Caco-2 (cell line): ENCODE measurements at regions not wholly inside any gene's neighbourhood (a gene's known extent, or its start where the extent isn't known, plus 50 kb on each side); places are given as distances from the start of the nearest gene placed in this dataset.
A peak's percentile ranks its signal among the peaks of the same experiment; 100 is the strongest.

Experiments
- BruUV-seq: library from RNA; stranded (reverse); fragments of 400-500 nt; replicated peaks from 2 replicates; lab custom pipeline; 2021; lab: Mats Ljungman, UMichigan
- CTCF ChIA-PET: fragments of 300-600 bp; sonication (Branson Sonifier 250); formaldehyde crosslinking; loops from one replicate; lab custom pipeline; 2022; ENCODE audit warnings: antibody characterized with exemption; lab: Charles Lee
- POLR2A ChIA-PET: fragments of 300-600 bp; sonication (Branson Sonifier 250); formaldehyde crosslinking; loops from one replicate; lab custom pipeline; 2022; ENCODE audit warnings: antibody characterized with exemption; lab: Charles Lee
- DNase-seq, 2 experiments: peaks; one replicate each; pipeline versions ENCODE4 v3.0.0 to v3.0.0-alpha.2; 2020 to 2022
- H3K27me3 ChIP-seq: replicated peaks from 2 replicates; pipeline ENCODE4 v1.6.0; 2011; ENCODE audit warnings: low read length; ENCODE audit not compliant: control insufficient read depth, insufficient read depth
- H3K36me3 ChIP-seq: 2 replicates; pipeline ENCODE4 v1.5.1; 2011; ENCODE audit warnings: low read length; ENCODE audit not compliant: control insufficient read depth, insufficient read depth
- H3K4me1 ChIP-seq: fragments of 250-450 bp; sonication (Bioruptor Pico); 2 replicates; pipeline ENCODE4 v1.5.1; 2020; ENCODE audit warnings: mild to moderate bottlenecking
- H3K4me3 ChIP-seq: 2 replicates; pipeline ENCODE4 v1.5.1; 2011; ENCODE audit warnings: low read depth, mild to moderate bottlenecking, control low read depth, low read length
- H3K9me3 ChIP-seq: fragments of 250-450 bp; sonication (Bioruptor Pico); 2 replicates; pipeline ENCODE4 v1.5.1; 2020; ENCODE audit warnings: mild to moderate bottlenecking, moderate library complexity
- H3K27ac Mint-ChIP-seq: one replicate; pipeline ENCODE4 v1.8.0; 2022; ENCODE audit warnings: mixed read lengths; ENCODE audit not compliant: unreplicated experiment
- H3K27me3 Mint-ChIP-seq: one replicate; pipeline ENCODE4 v1.8.0; 2022; ENCODE audit warnings: mixed read lengths; ENCODE audit not compliant: insufficient read depth, unreplicated experiment
- H3K36me3 Mint-ChIP-seq: one replicate; pipeline ENCODE4 v1.8.0; 2022; ENCODE audit warnings: mild to moderate bottlenecking, mixed read lengths; ENCODE audit not compliant: insufficient read depth, unreplicated experiment
- H3K4me1 Mint-ChIP-seq: one replicate; pipeline ENCODE4 v1.8.0; 2022; ENCODE audit warnings: low read depth, mixed read lengths; ENCODE audit not compliant: unreplicated experiment
- H3K4me3 Mint-ChIP-seq: one replicate; pipeline ENCODE4 v1.8.0; 2022; ENCODE audit warnings: mild to moderate bottlenecking, moderate library complexity, mixed read lengths; ENCODE audit not compliant: unreplicated experiment
- H3K9me3 Mint-ChIP-seq: one replicate; pipeline ENCODE4 v1.8.0; 2022; ENCODE audit warnings: mixed read lengths; ENCODE audit not compliant: unreplicated experiment
- CTCF ChIP-seq, 2 experiments: fragments of 200-600 bp in 1 of 2; IDR thresholded peaks; 1 replicate in 1 of 2; 2 replicates in 1 of 2; pipeline versions ENCODE4 v1.5.1 to v1.8.0; 2011 to 2022; ENCODE audit warnings: antibody characterized with exemption in 1 of 2, control low read depth in 1 of 2, inconsistent platforms in 1 of 2, low read depth in 1 of 2, low read length in 1 of 2, mild to moderate bottlenecking in 1 of 2, moderate library complexity in 1 of 2; ENCODE audit not compliant: insufficient read depth in 1 of 2, severe bottlenecking in 1 of 2, unreplicated experiment in 1 of 2
- intact Hi-C: fragments of 100-400 bp; cut with micrococcal nuclease; formaldehyde crosslinking; loops from one replicate; pipeline ENCODE4 v1.10.0; 2022; ENCODE audit not compliant: unreplicated experiment

- Histone ChIP-seq H3K36me3 (no peaks in the 10 kb centered on the region), H3K9me3 (peaks cover 11% of the 10 kb centered on the region; the same call in 1 of the 2 replicates), H3K4me1 (peaks cover 42% of the 10 kb centered on the region), H3K27me3 (no peaks in the 10 kb centered on the region), H3K4me3 (no peak overlapping the region)
- DNase-seq, result no peak
- intact Hi-C loops, result no loop called here
- Mint-ChIP-seq H3K27me3 (no peaks in the 10 kb centered on the region), H3K27ac (peak overlapping the region; percentile 97), H3K9me3 (no peaks in the 10 kb centered on the region), H3K4me1 (peaks cover 44% of the 10 kb centered on the region), H3K36me3 (peaks cover 22% of the 10 kb centered on the region), H3K4me3 (peak overlapping the region; percentile 19)
- no TSS peak for BruUV-seq
- CTCF ChIA-PET, result interaction anchor here (2.4 kb wide), 1 partner anchor 20 kb away, joined by 6 read pairs; no protein-coding TSS in a partner anchor
- POLR2A ChIA-PET, result interaction anchor here (1.0 kb wide), 1 partner anchor 22 kb away, joined by 3 read pairs; no protein-coding TSS in a partner anchor
- no peak for TF ChIP-seq CTCF (IDR thresholded peaks at IDR 0.05; ENCODE audit: insufficient read depth in 1 of 2, low read depth in 1 of 2, low read length in 1 of 2, severe bottlenecking in 1 of 2, unreplicated experiment in 1 of 2)
These were observed 75.8 kb upstream of the GSE1 start for GRCh38 chr16:85537331-85537788.

- intact Hi-C loops, result no loop called here
- Mint-ChIP-seq H3K4me3 (no peak overlapping the region), H3K9me3 (no peaks in the 10 kb centered on the region), H3K36me3 (peaks cover 22% of the 10 kb centered on the region), H3K27me3 (no peaks in the 10 kb centered on the region), H3K27ac (peak overlapping the region; percentile 97), H3K4me1 (peaks cover 44% of the 10 kb centered on the region)
- ChIA-PET POLR2A (interaction anchor here (1.0 kb wide), 1 partner anchor 23 kb away, joined by 3 read pairs; no protein-coding TSS in a partner anchor), CTCF (interaction anchor here (2.4 kb wide), 1 partner anchor 19 kb away, joined by 6 read pairs; no protein-coding TSS in a partner anchor)
- Histone ChIP-seq H3K4me1 (peaks cover 47% of the 10 kb centered on the region), H3K36me3 (no peaks in the 10 kb centered on the region), H3K9me3 (peaks cover 11% of the 10 kb centered on the region; the same call in 1 of the 2 replicates), H3K27me3 (no peaks in the 10 kb centered on the region), H3K4me3 (no peak overlapping the region)
- BruUV-seq, result no TSS peak
- DNase-seq, result no peak
- no peak for TF ChIP-seq CTCF (IDR thresholded peaks at IDR 0.05; ENCODE audit: insufficient read depth in 1 of 2, low read depth in 1 of 2, low read length in 1 of 2, severe bottlenecking in 1 of 2, unreplicated experiment in 1 of 2)
These were observed 75.2 kb upstream of the GSE1 start for GRCh38 chr16:85537795-85538401.

GRCh38 chr16:85539084-85539483 lies 74.0 kb upstream of the GSE1 start:
- intact Hi-C loops, result no loop called here
- TF ChIP-seq CTCF (IDR thresholded peaks at IDR 0.05; ENCODE audit: insufficient read depth in 1 of 2, low read depth in 1 of 2, low read length in 1 of 2, severe bottlenecking in 1 of 2, unreplicated experiment in 1 of 2), result no peak
- no peaks in the 10 kb centered on the region for H3K27me3 Mint-ChIP-seq
- DNase-seq, result no peak
- CTCF ChIA-PET, result interaction anchor here (0.5 kb wide), 1 partner anchor 14 kb away, joined by 4 read pairs; no protein-coding TSS in a partner anchor
- H3K9me3 ChIP-seq, result peaks cover 11% of the 10 kb centered on the region; the same call in 1 of the 2 replicates
- no peak overlapping the region for H3K4me3 Mint-ChIP-seq
- H3K36me3 Mint-ChIP-seq, result peaks cover 22% of the 10 kb centered on the region
- H3K36me3 ChIP-seq, result no peaks in the 10 kb centered on the region
- POLR2A ChIA-PET, result no interaction called here
- H3K4me3 ChIP-seq, result no peak overlapping the region
- H3K4me1 Mint-ChIP-seq, result peaks cover 46% of the 10 kb centered on the region
- H3K4me1 ChIP-seq, result peaks cover 47% of the 10 kb centered on the region
- no TSS peak for BruUV-seq
- H3K9me3 Mint-ChIP-seq, result no peaks in the 10 kb centered on the region
- no peak overlapping the region for H3K27ac Mint-ChIP-seq
- no peaks in the 10 kb centered on the region for H3K27me3 ChIP-seq
